ENCODE measurements at regions not wholly inside any gene's neighbourhood (a gene's known extent, or its start where the extent isn't known, plus 50 kb on each side); places are given as distances from the start of the nearest gene placed in this dataset.

DNA sequence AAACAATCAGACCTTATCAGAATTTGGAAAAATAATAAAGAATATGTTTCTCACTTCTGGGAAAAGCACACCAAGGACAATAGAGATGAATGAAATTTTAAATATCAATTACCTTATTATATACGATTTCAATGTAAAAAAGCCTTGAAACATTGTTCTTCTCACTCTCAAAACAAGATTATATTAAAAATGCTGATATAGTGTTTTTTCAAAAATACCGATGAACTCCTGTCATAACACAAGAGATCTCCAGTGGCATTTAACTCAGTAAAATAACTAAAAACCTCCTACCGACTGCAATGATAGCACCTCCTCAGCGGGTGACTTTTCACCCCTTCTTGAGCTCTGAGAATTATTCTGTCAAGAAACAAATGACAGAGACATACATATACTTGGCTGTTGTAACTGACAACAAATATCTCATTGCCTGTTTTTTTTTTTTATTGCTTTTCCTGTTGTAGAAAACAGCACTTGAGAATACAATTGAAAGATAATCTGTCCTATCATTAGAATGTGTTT is 1237.3 kb downstream of the C4orf33 start:
- no peak for DNase-seq (ENCODE audit: low spot score)

DNA sequence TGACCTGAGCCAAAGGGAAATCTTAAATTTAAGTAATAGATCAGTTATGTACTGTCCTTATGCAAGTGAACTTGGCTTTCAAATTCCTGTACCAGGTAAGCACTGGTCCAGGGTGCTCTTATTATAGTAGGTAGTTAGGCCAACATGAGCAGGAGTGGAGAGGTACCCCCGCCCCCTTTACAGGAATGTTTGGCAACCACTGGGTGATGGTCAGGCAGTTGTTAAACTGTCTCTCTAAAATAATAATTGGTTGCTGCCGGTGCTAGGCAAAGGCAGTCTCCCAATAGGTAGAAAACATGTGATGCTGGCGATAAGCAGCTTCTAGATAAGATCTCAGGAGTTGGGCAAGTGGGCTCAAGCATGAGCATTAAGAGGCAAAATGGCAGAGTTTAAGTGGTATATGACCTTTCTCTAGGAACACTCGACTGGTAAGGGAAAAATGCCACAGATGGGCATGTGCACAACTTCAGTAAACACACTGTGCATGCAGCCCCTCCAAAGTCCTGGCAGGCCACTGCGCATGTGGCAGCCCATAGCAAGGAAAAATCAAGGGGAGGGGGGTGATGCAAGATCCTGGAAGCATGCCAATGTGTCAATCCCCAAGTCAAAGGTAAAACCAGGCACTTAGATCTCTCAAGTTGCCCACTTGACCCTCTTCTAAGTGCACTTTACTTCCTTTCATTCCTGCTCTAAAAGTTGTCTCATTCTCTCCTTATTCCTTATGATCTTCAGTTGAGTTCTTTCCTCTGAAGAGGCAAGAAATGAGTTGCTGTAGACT is 1239.7 kb downstream of the C4orf33 start:
- no peak for DNase-seq (ENCODE audit: low spot score)

DNA sequence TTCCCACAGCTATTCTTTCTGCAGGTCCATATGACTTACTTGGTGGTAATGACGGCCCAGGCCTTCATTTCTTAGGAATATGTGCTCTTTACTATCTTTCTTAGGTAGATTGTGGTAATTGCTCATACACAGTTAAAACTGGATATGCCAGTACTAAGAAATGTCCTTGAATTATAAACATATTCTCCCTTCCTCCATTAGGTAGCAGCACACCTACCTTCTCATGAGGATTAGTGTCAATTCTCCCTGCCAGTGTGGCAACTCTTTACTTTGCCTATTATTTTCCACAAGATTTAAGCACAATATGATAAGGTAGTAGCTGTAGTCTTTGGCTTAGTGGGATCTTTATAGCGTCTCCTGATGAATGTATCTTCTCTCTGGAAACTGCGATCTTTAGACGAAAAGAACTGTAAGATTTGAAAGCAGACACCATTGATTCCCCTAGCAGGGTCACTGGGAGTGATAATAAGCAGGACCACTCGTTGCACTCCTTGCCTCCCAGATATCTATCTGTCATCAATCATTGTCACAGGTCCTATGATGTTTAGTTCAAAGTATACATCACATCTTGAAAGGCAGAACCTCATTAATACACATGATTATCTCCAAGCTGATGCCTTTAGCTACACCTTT is 1240.7 kb downstream of the C4orf33 start:
- no peak for DNase-seq (ENCODE audit: low spot score)

DNA sequence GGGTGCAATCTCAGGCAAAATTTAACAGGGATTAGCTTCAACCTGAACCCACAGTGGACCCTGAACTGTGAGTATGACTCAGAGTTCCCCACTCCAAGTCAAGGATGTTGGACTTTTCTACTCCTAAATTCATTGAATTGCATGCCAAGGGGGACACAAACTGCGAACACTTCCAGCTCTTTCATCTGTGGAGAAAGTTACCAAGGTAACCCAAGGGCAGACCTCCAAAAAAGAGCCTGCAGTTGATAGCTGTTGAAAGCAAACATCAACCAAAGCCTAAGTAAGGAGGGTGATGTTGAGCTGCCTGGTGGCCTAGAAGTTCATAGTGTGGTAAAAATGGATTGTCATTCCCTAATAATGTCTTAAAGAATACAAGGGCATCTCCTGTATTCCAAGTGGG is 1242.9 kb downstream of the C4orf33 start:
- no peak for DNase-seq (ENCODE audit: low spot score)

DNA sequence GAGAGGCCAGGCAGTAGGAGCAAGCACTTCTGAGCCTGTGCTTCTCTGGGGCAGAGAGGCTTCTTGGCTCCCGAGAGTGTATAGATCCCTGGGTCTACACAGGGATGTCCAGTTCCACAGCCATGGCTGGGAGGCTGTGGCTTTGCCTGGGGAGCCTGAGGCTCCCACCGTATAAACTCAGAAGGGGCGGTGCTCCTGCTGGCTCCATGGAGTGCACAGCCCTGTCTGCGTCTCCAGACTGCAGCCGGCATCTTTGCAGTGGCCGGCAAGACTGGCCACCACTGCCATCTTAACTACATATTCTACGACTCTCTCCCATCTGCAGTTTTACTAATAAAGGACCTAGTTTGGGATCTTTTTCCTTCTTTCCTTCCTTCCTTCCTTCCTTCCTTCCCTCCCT is 1253.8 kb downstream of the C4orf33 start:
- no peak for DNase-seq (ENCODE audit: low spot score)

DNA sequence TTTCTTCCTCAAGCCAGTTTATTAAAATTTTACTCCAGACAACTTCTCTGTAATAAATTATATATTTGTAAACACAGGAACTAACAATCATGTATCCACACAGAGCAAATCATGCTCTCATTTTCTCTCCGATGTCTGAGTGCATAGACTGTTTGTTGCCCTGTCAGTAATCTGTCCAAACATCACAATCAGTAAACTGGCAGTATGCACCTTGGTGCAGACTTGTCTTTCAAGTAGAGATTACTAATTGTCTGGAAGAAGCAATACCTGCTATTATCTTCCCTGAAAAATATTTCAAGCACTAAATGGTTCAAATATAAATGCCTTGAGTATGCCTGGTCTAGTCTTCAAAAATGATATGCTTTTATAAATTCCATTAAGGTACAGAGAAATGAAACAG is 1260.9 kb downstream of the C4orf33 start:
- no peak for DNase-seq (ENCODE audit: low spot score)

DNA sequence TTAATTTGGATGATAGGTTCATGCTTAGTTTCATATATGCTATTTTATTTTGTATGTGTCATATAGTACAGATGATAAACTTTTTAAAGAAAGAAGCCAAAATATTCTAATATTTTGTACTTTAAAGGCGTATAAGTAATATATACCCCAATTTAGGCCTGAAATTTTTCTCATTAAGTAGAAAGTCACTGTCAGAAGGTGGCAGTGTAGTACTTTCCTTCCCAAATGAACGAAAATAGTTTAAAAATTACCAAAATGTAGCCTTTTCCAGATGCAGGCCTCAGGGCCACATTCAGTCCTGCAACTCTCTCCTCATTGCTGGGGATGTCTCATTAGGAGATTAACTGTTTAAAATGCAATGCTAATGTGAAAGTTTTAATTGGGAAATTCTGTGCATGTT is 1263.6 kb downstream of the C4orf33 start:
- no peak for DNase-seq (ENCODE audit: low spot score)

DNA sequence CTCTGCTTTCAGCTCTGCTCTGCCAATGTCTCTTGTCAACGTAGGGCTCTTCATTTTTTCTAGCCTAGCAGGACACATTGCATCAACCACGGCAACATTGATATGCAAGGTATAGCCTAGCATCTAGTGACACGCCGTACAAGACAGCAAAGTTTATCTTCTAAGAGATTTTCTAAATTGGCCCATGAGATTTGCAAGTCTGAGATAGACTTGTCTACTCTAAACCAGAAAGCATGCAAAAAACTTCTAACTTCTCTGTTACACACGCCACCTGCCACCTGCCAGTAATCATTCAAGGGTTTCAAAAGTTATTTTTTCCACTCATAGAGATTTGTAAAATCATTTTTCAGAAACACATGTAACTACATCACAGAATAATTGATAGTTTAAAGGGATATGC is 1265.7 kb downstream of the C4orf33 start:
- no peak for DNase-seq (ENCODE audit: low spot score)

DNA sequence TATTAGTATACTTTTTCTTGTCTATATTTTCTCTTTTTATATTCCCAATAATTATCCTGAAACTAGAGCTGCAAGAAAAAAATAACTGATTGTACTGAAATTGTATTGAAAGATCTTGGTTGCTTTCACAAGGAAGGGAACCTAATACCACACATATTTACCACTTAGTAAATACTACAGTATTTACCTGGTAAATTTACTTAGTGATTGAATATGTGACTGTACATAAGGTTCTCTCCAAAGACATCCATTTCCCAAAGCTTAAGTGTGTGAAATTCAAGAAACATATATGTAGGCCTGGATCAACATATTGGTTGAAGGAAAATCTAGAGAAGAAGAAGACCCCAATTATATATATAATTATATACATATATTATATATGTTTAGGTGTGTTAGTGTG is 1272.7 kb downstream of the C4orf33 start:
- no peak for DNase-seq (ENCODE audit: low spot score)

DNA sequence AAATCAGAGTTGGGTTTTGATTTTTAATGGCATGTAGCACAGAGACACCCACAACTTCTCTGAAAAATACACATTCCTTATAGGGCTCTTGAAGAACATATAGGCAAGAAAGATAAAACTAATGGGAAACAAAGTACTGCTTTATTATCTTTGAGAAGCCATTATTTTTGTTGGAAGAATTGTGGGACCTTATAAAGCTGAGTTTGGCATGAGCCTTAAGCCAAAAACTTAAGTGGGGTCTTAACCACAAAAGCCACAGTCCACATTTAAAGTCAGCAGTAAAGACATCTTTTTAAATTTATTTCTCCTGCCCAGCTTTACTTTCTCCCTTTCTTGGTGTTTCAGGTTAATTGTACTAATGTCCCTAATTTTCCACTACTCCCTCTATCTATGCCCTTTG is 1297.3 kb downstream of the C4orf33 start:
- no peak for DNase-seq (ENCODE audit: low spot score)

DNA sequence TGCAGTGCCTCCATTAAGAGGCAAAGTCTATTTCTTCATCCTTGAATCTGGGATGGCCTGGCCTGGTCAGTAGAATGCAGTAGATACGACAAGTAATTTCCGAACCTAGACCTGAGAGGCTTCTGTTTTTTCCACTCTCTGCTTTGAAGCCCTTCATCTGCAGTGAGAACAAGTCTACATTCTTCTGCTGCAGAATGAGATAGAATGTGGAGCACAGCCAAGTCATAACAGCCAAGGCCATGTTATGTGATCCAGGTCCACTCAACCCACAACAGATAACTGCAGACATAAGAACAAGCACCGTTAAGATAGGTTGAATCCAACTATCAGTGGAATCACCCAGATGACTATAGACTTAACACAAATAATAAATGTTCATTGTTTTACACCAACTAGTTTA is 1297.7 kb downstream of the C4orf33 start:
- DNase-seq (ENCODE audit: low spot score), result no peak

DNA sequence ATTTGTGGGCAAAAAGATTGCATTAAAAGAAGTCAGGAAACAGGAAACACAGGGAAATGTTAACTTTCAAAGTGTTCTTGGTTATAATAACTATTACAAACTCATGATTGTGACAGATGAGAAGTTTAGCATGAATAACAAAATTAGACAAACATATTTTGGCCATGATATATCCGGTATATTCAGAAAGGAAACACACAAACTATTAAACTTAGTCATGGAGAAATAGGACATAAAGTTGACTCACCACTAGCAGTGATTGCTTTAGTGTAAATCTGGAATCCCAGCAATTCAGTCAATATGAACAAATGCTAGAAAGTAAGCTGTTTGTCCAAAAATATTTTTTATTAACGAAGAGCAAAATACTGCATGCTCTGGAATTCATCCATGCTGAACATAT is 1299.9 kb downstream of the C4orf33 start:
- DNase-seq (ENCODE audit: low spot score), result no peak

DNA sequence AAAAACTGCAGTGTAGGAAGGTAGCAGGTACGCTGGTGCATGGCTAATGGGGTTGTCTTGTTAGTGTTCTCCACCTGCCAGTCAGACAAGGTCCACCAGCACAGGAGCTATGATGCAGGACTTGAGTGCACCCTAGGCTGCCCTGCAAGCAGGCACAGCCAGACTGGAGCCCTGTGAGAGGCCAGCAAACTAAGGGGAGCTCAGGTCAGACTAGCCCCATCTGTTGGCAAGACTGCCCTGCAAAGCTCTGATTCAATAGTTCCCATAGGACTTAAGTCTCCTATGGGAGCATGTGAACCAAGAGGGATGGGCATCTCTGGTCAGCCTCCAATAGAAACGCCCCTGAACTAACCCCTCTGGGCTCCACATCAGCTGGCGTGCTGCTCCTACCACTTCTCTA is 1307.3 kb downstream of the C4orf33 start:
- no peak for DNase-seq (ENCODE audit: low spot score)

DNA sequence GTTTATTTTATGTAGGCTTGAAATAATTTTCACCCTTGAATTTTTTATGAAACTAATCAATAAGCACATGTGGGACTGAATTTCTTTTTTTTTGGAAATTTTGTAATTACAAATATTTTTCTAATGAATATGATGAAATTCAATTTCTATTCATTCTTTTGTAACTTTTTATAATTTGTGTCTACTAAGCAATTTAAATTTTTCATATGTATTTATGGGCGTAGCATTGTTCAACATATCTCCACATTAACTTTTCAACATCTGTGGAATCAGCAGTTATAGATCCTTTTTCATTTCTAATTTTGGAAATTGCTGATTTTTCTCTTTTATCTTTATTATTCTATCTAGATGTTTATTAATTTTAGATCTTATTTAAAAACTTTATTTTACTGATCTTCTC is 1320.3 kb downstream of the C4orf33 start:
- DNase-seq (ENCODE audit: low spot score), result no peak

DNA sequence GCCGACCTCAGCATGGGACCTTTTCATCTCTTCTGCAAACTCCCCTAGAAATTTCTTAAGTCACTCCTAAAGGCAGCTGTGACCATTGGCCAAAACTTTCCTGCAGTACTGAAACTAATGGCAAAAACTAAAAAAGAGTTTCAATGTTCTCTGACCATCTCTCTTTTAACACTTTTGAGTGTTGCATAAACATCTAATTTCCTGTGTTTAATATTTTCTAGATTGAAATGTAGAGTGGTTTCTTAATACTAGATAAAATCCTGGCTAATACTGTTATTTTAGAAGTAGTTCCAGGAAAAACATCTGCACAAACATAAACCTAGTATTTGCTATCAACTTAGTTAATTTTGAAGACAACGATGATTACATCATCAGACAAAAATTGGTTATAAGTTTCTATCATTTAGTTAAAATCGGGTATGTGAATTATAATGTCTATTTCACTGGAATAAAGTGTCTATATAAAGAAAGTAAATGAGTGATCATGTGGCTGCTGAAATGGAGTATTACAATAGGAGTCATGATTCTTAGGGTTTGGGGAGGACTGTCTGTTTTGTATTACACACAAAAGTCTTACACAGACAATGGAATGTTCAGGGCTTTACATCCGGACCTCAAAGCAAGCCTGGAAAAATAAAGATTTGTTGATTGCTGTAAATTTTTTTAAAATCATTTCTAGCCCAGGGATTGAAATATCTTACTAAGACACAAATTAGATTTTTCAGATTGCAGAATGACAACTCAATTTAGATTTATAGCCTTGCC is 1323.4 kb downstream of the C4orf33 start:
- no peak for DNase-seq (ENCODE audit: low spot score)

DNA sequence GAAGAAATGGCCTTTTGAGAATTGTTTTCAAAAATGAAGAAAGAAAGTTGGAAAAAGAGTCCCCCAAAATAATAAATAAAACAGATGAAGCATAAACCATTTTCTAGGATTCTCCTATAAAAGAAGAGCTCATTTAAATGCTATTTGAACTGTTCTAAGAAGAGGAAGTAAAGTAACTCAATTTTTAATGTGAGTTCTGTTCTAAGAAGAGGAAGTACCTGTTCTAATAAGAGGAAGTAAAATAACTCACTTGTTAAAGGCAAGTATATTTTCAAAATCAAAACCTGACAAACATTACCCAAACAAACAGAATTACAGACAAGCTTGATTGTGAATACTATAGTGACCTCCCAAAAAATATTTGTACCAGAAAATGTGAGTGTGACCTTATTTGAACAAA is 1326.3 kb downstream of the C4orf33 start:
- DNase-seq (ENCODE audit: low spot score), result no peak

DNA sequence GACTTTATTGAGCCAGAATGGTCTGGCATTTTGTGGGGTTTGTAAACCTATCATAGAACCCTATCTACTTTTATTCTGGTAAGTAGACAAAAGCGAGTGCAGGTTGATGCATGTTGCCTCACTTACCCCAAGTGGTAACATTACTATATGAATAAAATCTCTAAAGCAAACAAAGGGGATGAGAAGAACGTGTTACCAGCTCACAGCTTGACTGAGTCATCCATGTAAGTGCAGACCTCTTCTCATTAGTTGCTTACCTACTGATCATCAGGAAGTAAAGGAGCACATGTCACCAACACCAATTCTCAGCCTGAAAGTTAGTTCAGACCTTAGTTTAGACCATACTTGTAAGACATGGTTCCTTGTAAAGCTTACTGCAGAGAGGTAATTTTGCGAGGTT is 1328.3 kb downstream of the C4orf33 start:
- no peak for DNase-seq (ENCODE audit: low spot score)

DNA sequence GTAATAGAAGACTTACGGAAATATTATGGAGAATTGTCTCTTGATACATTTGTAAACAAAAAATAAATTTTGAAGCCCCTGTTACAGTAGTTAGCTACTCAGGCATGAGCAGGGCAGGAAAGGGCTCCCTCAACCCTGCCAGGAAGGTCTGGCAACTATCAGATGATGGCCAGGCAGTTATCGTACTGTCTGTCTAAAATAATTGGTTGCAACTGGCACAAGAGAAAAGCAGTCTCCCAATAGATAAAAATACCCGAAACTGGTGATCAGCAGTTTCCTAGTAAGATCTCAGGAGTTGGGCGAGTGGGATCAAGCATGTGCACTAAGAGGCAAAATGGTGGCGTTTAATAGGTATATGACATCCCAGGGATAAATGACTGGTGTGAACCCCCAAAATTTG is 1336.3 kb downstream of the C4orf33 start:
- no peak for DNase-seq (ENCODE audit: low spot score)

DNA sequence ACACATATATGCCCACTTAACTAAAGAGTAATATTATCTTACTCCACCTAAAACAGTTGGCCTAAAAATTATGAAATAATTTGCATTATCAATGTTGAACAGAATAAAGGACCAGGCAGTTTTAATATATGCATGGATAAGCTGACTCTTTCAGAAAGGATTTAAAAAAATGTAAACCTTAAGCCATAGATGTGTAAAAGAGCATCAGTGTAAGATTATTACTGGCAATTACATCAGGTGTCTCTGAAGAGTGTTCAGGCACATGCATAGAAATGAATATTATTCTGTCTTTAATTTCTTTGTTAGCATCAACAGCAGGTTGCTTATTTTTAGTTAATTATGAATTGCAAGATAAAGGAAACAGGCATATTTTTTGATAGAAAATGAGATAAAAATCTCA is 1353.8 kb downstream of the C4orf33 start:
- no peak for DNase-seq (ENCODE audit: low spot score)

DNA sequence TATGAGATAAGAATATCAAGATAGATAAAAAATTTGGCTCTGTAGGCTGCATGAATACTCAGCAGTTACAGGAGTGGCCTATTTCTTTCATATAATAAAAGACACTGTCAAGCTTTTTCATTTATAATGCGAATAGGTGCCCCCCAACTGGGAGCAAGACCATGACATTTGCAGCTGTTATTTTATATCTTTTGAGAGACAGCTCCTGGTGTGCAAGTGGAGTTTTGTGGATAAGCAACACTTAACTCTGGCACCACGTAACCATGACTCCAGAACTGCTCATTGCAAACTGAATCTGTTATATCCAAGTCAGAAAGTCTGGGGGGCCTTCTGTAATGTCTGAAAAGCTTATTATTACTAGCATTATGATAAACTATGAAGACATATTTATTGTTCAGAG is 1372.4 kb downstream of the C4orf33 start:
- no peak for DNase-seq (ENCODE audit: low spot score)

DNA sequence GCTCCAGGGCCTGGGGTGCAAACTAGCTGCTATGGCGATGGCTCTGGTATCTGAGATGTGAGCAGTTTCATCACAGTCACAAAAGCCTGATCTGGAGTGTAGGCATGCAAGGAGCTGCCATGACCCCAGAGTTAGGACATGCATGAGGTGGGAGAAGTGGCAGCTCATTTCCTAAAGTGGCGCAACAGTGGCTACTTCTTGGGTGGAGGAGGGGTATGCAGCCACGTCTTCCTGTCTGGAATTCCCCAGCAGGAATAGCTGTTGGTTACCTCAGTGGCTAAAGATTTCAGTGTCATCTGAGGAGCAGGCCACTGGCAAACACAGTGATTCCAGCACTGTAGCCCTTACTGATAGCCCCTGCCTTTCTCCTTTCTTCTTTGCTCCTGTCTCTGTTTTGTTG is 1382.5 kb downstream of the C4orf33 start:
- DNase-seq (ENCODE audit: low spot score), result no peak

DNA sequence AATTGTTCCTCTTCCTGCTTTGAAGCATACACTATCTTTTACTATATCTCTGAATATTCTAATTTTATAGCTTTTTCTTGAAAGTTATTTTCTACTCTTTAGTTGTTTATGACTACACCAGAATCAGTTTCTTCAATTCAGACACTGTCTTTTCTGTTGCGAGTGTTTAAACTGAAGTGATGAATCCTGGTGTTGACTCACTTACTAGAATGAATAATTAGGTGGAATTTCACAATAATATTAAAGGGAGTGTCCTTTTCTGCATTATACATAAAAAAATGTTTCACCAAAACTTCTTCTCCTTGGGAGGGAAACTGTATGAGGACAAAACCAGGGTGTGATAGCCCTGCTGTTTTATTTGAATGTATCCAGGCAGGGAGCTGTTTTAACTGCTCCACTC is 1383.1 kb downstream of the C4orf33 start:
- no peak for DNase-seq (ENCODE audit: low spot score)

DNA sequence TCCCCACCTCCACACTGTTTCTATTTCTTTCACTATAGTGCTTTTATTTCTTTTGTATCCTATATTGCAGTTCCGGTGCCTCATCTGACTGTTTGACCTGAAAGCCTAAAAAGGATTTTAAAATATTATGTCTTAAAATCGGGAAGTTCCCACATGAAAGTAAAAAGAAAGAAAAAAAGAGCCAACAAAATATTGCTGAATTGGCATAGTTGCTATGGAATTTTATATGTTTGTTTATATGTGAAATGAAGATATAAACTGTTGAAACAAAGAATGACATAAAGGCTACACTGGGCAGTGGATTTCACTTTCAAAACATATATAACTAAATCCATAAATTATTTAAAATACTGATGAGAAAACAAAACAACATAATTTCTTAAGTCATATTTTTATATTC is 1383.7 kb downstream of the C4orf33 start:
- DNase-seq (ENCODE audit: low spot score), result no peak

Data from hematopoietic multipotent progenitor cell treated with erythropoietin and hydrocortisone succinate and interleukin-3 and kit ligand, for 15 days (in vitro differentiated cells).